Nephron (organoid): ENCODE measurements at regions not wholly inside any gene's neighbourhood (a gene's known extent, or its start where the extent isn't known, plus 50 kb on each side); places are given as distances from the start of the nearest gene placed in this dataset.

Source experiments
- H3K27ac Mint-ChIP-seq, 3 experiments: 2 replicates each; pipeline ENCODE4 v1.8.0; 2020; ENCODE audit warnings: mixed read lengths in 3 of 3, mild to moderate bottlenecking in 2 of 3, moderate library complexity in 1 of 3
- H3K27me3 Mint-ChIP-seq: 2 replicates; pipeline ENCODE4 v1.8.0; 2021; ENCODE audit warnings: low read depth, mild to moderate bottlenecking, moderate library complexity, mixed read lengths
- H3K36me3 Mint-ChIP-seq: 2 replicates; pipeline ENCODE4 v1.8.0; 2020; ENCODE audit warnings: low read depth, mixed read lengths
- H3K4me1 Mint-ChIP-seq: 2 replicates; pipeline ENCODE4 v1.8.0; 2020; ENCODE audit warnings: mixed read lengths
- H3K4me3 Mint-ChIP-seq, 3 experiments: 2 replicates each; pipeline ENCODE4 v1.8.0; 2020; ENCODE audit warnings: mild to moderate bottlenecking in 3 of 3, mixed read lengths in 3 of 3, moderate library complexity in 2 of 3
- H3K9me3 Mint-ChIP-seq: 2 replicates; pipeline ENCODE4 v1.8.0; 2020; ENCODE audit warnings: mixed read lengths
- TF ChIP-seq, protein P1 (sequence below), 3 experiments: fragments of 200-600 bp; sonication (generic); IDR thresholded peaks; one replicate each; pipeline ENCODE4 v1.5.0; 2021; ENCODE audit warnings: antibody characterized with exemption in 3 of 3; ENCODE audit not compliant: unreplicated experiment in 3 of 3

GRCh38 chr7:3201306-3201705 is 99.7 kb upstream of the SDK1 start:
- H3K4me3 Mint-ChIP-seq, result no peak overlapping the region
- peaks cover 5% of the 10 kb centered on the region for H3K4me1 Mint-ChIP-seq
- H3K27me3 Mint-ChIP-seq, result peaks cover 9% of the 10 kb centered on the region
- peaks cover 22% of the 10 kb centered on the region for H3K9me3 Mint-ChIP-seq
- peaks cover 12% of the 10 kb centered on the region for H3K36me3 Mint-ChIP-seq
- TF ChIP-seq, protein P1, sequence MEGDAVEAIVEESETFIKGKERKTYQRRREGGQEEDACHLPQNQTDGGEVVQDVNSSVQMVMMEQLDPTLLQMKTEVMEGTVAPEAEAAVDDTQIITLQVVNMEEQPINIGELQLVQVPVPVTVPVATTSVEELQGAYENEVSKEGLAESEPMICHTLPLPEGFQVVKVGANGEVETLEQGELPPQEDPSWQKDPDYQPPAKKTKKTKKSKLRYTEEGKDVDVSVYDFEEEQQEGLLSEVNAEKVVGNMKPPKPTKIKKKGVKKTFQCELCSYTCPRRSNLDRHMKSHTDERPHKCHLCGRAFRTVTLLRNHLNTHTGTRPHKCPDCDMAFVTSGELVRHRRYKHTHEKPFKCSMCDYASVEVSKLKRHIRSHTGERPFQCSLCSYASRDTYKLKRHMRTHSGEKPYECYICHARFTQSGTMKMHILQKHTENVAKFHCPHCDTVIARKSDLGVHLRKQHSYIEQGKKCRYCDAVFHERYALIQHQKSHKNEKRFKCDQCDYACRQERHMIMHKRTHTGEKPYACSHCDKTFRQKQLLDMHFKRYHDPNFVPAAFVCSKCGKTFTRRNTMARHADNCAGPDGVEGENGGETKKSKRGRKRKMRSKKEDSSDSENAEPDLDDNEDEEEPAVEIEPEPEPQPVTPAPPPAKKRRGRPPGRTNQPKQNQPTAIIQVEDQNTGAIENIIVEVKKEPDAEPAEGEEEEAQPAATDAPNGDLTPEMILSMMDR (IDR thresholded peaks at IDR 0.05; ENCODE audit: unreplicated experiment in 3 of 3), result no peak
- H3K27ac Mint-ChIP-seq, result peak overlapping the region in 1 of 3 experiments; percentile 26

DNA sequence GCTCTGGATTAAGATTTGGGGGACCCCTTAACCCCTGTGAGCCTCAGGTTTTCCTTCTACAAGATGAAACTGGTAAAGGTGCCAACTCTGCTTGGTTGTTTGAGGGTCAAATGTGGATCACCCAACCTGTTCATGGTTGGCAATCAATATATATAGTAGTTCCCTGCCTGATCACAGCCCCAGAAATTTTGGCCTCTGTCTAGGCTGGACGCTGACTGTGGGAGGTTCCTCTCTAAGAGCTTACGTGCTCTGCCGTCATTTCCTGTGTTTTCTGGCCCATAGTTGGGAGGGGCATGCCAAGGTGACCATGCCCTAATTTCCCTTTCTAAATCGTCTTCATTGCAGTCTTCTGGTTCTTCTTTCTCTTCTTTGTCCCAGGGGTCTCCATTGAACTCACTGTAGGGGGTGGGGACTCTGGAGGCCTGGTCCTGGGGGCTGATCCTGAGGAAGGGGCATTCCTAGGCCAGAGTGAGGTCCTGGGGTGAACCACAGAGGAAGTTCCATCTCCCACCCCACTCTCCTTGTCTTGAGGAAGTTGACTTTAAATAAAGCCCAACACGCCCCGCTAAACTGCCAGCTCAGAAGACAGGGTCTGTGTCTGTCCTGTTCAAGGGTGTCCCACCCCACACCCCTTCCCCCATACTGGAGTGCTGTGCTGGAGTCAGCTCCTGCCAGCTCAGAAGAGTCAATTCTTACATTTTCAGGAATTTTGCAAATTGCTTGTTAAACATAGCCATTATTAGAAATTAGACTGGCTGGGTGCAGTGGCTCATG is 98.9 kb upstream of the SDK1 start:
- H3K27ac Mint-ChIP-seq, result no peak overlapping the region
- no peak overlapping the region for H3K4me3 Mint-ChIP-seq
- H3K36me3 Mint-ChIP-seq, result peaks cover 12% of the 10 kb centered on the region
- H3K27me3 Mint-ChIP-seq, result peaks cover 7% of the 10 kb centered on the region
- TF ChIP-seq, protein P1 (IDR thresholded peaks at IDR 0.05; ENCODE audit: unreplicated experiment in 3 of 3), result no peak
- H3K9me3 Mint-ChIP-seq, result peaks cover 22% of the 10 kb centered on the region
- H3K4me1 Mint-ChIP-seq, result peaks cover 5% of the 10 kb centered on the region

- H3K27me3 Mint-ChIP-seq, result peaks cover 9% of the 10 kb centered on the region
- no peak overlapping the region for H3K4me3 Mint-ChIP-seq
- peaks cover 5% of the 10 kb centered on the region for H3K36me3 Mint-ChIP-seq
- peaks cover 5% of the 10 kb centered on the region for H3K4me1 Mint-ChIP-seq
- peak overlapping the region in 1 of 3 experiments; percentile 11 for H3K27ac Mint-ChIP-seq
- TF ChIP-seq, protein P1 (IDR thresholded peaks at IDR 0.05; ENCODE audit: unreplicated experiment in 3 of 3), result no peak
- H3K9me3 Mint-ChIP-seq, result peaks cover 9% of the 10 kb centered on the region
Observed at GRCh38 chr7:3204526-3204925, 96.5 kb upstream of the SDK1 start.

GRCh38 chr7:3206101-3206500 is 95.0 kb upstream of the SDK1 start:
- H3K4me3 Mint-ChIP-seq, result no peak overlapping the region
- no peak overlapping the region for H3K27ac Mint-ChIP-seq
- peaks cover 9% of the 10 kb centered on the region for H3K27me3 Mint-ChIP-seq

GRCh38 chr7:3206771-3207191 is 94.3 kb upstream of the SDK1 start:
- Mint-ChIP-seq H3K9me3 (peaks cover 6% of the 10 kb centered on the region), H3K27ac (no peak overlapping the region), H3K36me3 (no peaks in the 10 kb centered on the region), H3K27me3 (peaks cover 13% of the 10 kb centered on the region), H3K4me3 (no peak overlapping the region), H3K4me1 (peaks cover 5% of the 10 kb centered on the region)
- TF ChIP-seq, protein P1 (IDR thresholded peaks at IDR 0.05; ENCODE audit: unreplicated experiment in 3 of 3), result no peak

More at GRCh38 chr7:3206101-3206500, 95.0 kb upstream of the SDK1 start:
- H3K4me1 Mint-ChIP-seq, result peaks cover 5% of the 10 kb centered on the region
- H3K9me3 Mint-ChIP-seq, result peaks cover 6% of the 10 kb centered on the region
- no peaks in the 10 kb centered on the region for H3K36me3 Mint-ChIP-seq
- TF ChIP-seq, protein P1 (IDR thresholded peaks at IDR 0.05; ENCODE audit: unreplicated experiment in 3 of 3), result no peak
